Mesenchymal stem cell (in vitro differentiated cells and primary cell): ENCODE measurements at regions not wholly inside any gene's neighbourhood (a gene's known extent, or its start where the extent isn't known, plus 50 kb on each side); places are given as distances from the start of the nearest gene placed in this dataset.

Source experiments
- DNase-seq: peaks from one replicate; pipeline ENCODE4 v3.0.0-alpha.2; 2013
- H2AFZ ChIP-seq: one replicate; pipeline ENCODE4 v1.6.1; 2013; ENCODE audit warnings: low read depth, mild to moderate bottlenecking, control low read depth, inconsistent platforms, low read length, moderate library complexity
- H2AK5ac ChIP-seq: 2 replicates; pipeline ENCODE4 v1.6.1; 2013; ENCODE audit warnings: low read length, moderate library complexity, mild to moderate bottlenecking, inconsistent platforms; ENCODE audit not compliant: severe bottlenecking
- H2BK120ac ChIP-seq: one replicate; pipeline ENCODE4 v1.6.1; 2013; ENCODE audit warnings: low read depth, mild to moderate bottlenecking, inconsistent platforms, low read length, moderate library complexity
- H2BK12ac ChIP-seq, 2 experiments: one replicate each; pipeline ENCODE4 v1.6.1; 2013; ENCODE audit warnings: inconsistent platforms in 2 of 2, low read length in 2 of 2, mild to moderate bottlenecking in 2 of 2, moderate library complexity in 2 of 2, control low read depth in 1 of 2
- H2BK15ac ChIP-seq: one replicate; pipeline ENCODE4 v1.6.1; 2013; ENCODE audit warnings: mild to moderate bottlenecking, low read depth, inconsistent platforms; ENCODE audit not compliant: poor library complexity, severe bottlenecking
- H2BK5ac ChIP-seq: 2 replicates; pipeline ENCODE4 v1.6.1; 2013; ENCODE audit warnings: low read depth, mild to moderate bottlenecking, low read length, control low read depth, inconsistent platforms; ENCODE audit not compliant: poor library complexity, severe bottlenecking
- H3K14ac ChIP-seq, 2 experiments: one replicate each; pipeline ENCODE4 v1.6.1; 2013; ENCODE audit warnings: inconsistent platforms in 2 of 2, low read length in 2 of 2, control low read depth in 1 of 2, mild to moderate bottlenecking in 1 of 2, moderate library complexity in 1 of 2
- H3K18ac ChIP-seq, 2 experiments: one replicate each; pipeline ENCODE4 v1.6.1; 2013; ENCODE audit warnings: inconsistent platforms in 2 of 2, low read length in 2 of 2, control low read depth in 1 of 2, low read depth in 1 of 2, mild to moderate bottlenecking in 1 of 2
- H3K23ac ChIP-seq, 2 experiments: one replicate each; pipeline ENCODE4 v1.6.1; 2013; ENCODE audit warnings: inconsistent platforms in 2 of 2, low read length in 2 of 2, mild to moderate bottlenecking in 2 of 2, moderate library complexity in 2 of 2, control low read depth in 1 of 2
- H3K27ac ChIP-seq: 2 replicates; pipeline ENCODE4 v1.5.1; 2013; ENCODE audit warnings: mild to moderate bottlenecking, moderate library complexity, low read length, control low read depth, inconsistent platforms; ENCODE audit not compliant: poor library complexity, severe bottlenecking
- H3K27me3 ChIP-seq, 2 experiments: 2 replicates each; pipeline versions ENCODE4 v1.6.1 to v1.7.0; 2013; ENCODE audit warnings: low read length in 2 of 2, mild to moderate bottlenecking in 2 of 2, moderate library complexity in 2 of 2, control low read depth in 1 of 2, inconsistent platforms in 1 of 2; ENCODE audit not compliant: control insufficient read depth in 1 of 2, insufficient read depth in 1 of 2
- H3K36me3 ChIP-seq, 2 experiments: 2 replicates each; pipeline versions ENCODE4 v1.6.1 to v1.7.0; 2013; ENCODE audit warnings: low read length in 2 of 2, control low read depth in 1 of 2, inconsistent platforms in 1 of 2, low read depth in 1 of 2, mild to moderate bottlenecking in 1 of 2; ENCODE audit not compliant: insufficient read depth in 2 of 2, control insufficient read depth in 1 of 2
- H3K4ac ChIP-seq, 2 experiments: one replicate each; pipeline ENCODE4 v1.6.1; 2013; ENCODE audit warnings: inconsistent platforms in 2 of 2, low read length in 2 of 2, mild to moderate bottlenecking in 2 of 2, moderate library complexity in 2 of 2, control low read depth in 1 of 2, low read depth in 1 of 2
- H3K4me1 ChIP-seq: 2 replicates; pipeline ENCODE4 v1.6.1; 2013; ENCODE audit warnings: low read depth, low read length, control low read depth; ENCODE audit not compliant: control insufficient read depth, insufficient read depth
- H3K4me2 ChIP-seq: 2 replicates; pipeline ENCODE4 v1.6.1; 2013; ENCODE audit warnings: low read length, mild to moderate bottlenecking, inconsistent platforms; ENCODE audit not compliant: poor library complexity, severe bottlenecking
- H3K4me3 ChIP-seq, 2 experiments: 2 replicates each; pipeline versions ENCODE4 v1.5.1 to v1.7.0; 2013; ENCODE audit warnings: low read length in 2 of 2, mild to moderate bottlenecking in 2 of 2, control low read depth in 1 of 2, low read depth in 1 of 2; ENCODE audit not compliant: insufficient read depth in 1 of 2
- H3K79me1 ChIP-seq: replicated peaks from 2 replicates; pipeline ENCODE4 v1.6.1; 2013; ENCODE audit warnings: mild to moderate bottlenecking, control low read depth, low read length, inconsistent platforms; ENCODE audit not compliant: poor library complexity, severe bottlenecking
- H3K9ac ChIP-seq: 2 replicates; pipeline ENCODE4 v1.7.0; 2013; ENCODE audit warnings: mild to moderate bottlenecking, low read length, moderate library complexity
- H3K9me3 ChIP-seq: 2 replicates; pipeline ENCODE4 v1.7.0; 2013; ENCODE audit warnings: mild to moderate bottlenecking, low read length; ENCODE audit not compliant: control insufficient read depth
- H4K8ac ChIP-seq: one replicate; pipeline ENCODE4 v1.6.1; 2013; ENCODE audit warnings: inconsistent platforms, mild to moderate bottlenecking, low read length, moderate library complexity
- H4K91ac ChIP-seq: one replicate; pipeline ENCODE4 v1.6.1; 2013; ENCODE audit warnings: mild to moderate bottlenecking, low read length, inconsistent platforms
- WGBS: methylation state at CpG from one replicate; pipeline ENCODE4 v1.1.7; 2013; ENCODE audit warnings: mixed read lengths; 5-methylcytosine and 5-hydroxymethylcytosine counted together

DNA sequence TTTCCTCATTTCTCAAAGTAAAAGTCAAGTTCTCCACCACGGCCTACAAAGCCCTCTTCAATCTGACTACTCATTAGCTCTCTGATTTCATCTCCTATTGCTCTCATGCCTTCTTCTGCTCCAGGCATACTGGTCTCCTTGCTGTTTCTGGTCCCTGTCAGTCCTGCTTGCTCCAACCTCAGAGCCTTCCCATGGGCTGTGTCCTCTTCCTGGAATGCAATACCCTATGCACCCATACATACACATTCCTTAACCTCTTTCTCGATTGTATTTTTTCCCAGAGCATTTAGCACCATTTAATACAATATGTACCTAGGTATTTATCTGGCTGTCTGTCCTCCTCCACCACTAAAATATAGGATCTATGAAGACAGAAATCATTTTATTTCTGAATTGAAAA is 385.2 kb downstream of the GASK1B start:
- H2BK5ac ChIP-seq = no peak overlapping the region
- H3K4ac ChIP-seq = no peak overlapping the region
- 62% methylated on average over 2 of the region's 2 CpGs for WGBS
- H2BK15ac ChIP-seq = no peak overlapping the region
- H3K36me3 ChIP-seq = no peaks in the 10 kb centered on the region
- no peak overlapping the region for H3K27ac ChIP-seq
- H3K4me2 ChIP-seq = no peak overlapping the region
- no peaks in the 10 kb centered on the region for H3K27me3 ChIP-seq
- H2AFZ ChIP-seq = no peak overlapping the region
- no peak overlapping the region for H3K4me3 ChIP-seq
- DNase-seq = no peak
- no peak overlapping the region for H4K91ac ChIP-seq
- no peak overlapping the region for H3K18ac ChIP-seq
- H2BK12ac ChIP-seq = no peak overlapping the region
- H3K4me1 ChIP-seq = no peaks in the 10 kb centered on the region
- H2BK120ac ChIP-seq = no peak overlapping the region
- no peak overlapping the region for H2AK5ac ChIP-seq
- no peak overlapping the region for H4K8ac ChIP-seq
- H3K23ac ChIP-seq = no peak overlapping the region
- H3K9me3 ChIP-seq = no peaks in the 10 kb centered on the region
- H3K79me1 ChIP-seq = no peaks in the 10 kb centered on the region
- no peak overlapping the region for H3K14ac ChIP-seq
- no peak overlapping the region for H3K9ac ChIP-seq

DNA sequence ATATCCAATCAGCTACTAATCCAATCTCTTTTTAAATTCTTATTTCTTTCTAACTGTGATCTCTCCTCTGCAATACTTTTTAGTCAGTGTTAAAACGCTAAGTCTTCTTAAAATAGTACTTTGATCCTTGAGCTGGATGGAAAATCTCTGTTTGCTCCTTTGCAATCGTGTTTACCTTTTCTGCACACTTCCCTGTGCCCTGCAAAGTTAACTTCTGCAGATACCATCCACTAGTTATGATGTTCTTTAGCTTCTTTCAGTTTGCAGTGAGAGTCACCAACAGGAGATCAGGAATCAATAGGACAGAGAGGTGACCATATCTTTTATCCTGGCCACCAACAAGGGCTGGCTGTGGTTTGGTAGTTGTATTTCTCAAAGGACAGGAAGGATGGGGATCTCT is 391.5 kb downstream of the GASK1B start:
- no peaks in the 10 kb centered on the region for H3K4me1 ChIP-seq
- H3K36me3 ChIP-seq = no peaks in the 10 kb centered on the region
- H3K14ac ChIP-seq = no peak overlapping the region
- no peak overlapping the region for H3K9ac ChIP-seq
- 71% methylated on average over 1 of the region's 2 CpGs for WGBS
- no peak overlapping the region for H3K27ac ChIP-seq
- no peak overlapping the region for H2BK15ac ChIP-seq
- no peak for DNase-seq
- H3K18ac ChIP-seq = no peak overlapping the region
- no peak overlapping the region for H3K4me2 ChIP-seq
- no peak overlapping the region for H4K91ac ChIP-seq
- no peak overlapping the region for H3K4me3 ChIP-seq
- no peak overlapping the region for H2AK5ac ChIP-seq
- no peaks in the 10 kb centered on the region for H3K79me1 ChIP-seq
- no peak overlapping the region for H2AFZ ChIP-seq
- no peak overlapping the region for H3K4ac ChIP-seq
- H2BK5ac ChIP-seq = no peak overlapping the region
- no peak overlapping the region for H2BK120ac ChIP-seq
- H2BK12ac ChIP-seq = no peak overlapping the region
- H3K27me3 ChIP-seq = no peaks in the 10 kb centered on the region
- no peak overlapping the region for H3K23ac ChIP-seq
- no peaks in the 10 kb centered on the region for H3K9me3 ChIP-seq
- no peak overlapping the region for H4K8ac ChIP-seq

DNA sequence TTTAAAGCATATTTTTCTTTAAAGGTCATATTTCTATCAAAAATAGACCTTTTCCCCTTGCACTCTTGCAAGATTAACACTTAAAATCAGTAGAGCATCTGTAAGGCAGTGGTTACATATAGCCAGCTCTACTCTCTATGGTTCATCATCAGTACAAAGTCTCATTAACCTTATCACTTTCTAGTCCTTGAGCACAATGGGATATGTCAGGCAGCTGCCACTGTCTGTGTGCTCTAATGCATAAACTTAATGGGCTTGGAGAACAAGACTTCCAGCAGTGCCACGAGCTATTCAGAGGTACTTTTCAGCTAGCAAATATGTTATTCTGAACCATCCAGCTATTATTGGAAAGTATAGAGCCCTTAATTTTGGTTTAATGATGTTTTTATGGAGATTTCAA is 393.7 kb downstream of the GASK1B start:
- Histone ChIP-seq H2BK120ac (no peak overlapping the region), H4K91ac (no peak overlapping the region), H2BK15ac (no peak overlapping the region), H2BK12ac (no peak overlapping the region), H3K4me3 (no peak overlapping the region), H3K4me2 (no peak overlapping the region), H3K4ac (no peak overlapping the region), H2BK5ac (no peak overlapping the region), H2AFZ (no peak overlapping the region), H3K14ac (no peak overlapping the region), H3K9me3 (no peaks in the 10 kb centered on the region), H2AK5ac (no peak overlapping the region), H3K79me1 (no peaks in the 10 kb centered on the region), H3K36me3 (no peaks in the 10 kb centered on the region), H4K8ac (no peak overlapping the region), H3K27me3 (no peaks in the 10 kb centered on the region), H3K23ac (no peak overlapping the region), H3K4me1 (no peaks in the 10 kb centered on the region), H3K9ac (no peak overlapping the region), H3K18ac (no peak overlapping the region), H3K27ac (no peak overlapping the region)
- WGBS = no CpG with 5 or more reads among the region's 1 CpG
- no peak for DNase-seq

DNA sequence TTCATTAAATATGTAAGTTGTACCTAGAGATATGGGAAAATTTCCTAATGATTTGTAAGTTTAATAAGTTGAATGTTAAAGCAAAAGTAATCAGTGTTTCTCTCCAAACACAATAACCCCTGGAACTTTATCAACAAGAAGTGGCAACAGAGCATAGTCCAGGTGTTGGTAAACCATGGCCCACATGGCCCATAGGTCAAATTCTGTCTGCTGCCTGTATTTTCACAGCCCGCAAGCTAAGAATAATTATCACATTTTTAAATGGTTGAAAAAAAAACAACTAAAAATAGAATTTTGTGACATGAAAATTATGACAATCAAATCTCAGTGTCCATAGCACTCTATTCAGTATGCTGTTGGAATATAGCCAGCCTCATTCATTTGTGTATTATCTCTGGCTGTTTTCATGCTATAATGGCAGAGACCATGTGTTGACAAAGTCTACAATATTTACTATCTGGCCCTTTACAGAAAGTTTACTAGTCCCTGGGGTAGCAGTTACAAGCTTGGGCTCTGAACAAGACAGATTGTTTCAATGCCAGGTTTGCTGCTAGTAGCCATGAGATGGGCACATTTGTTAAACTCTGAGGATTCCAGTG is 395.8 kb downstream of the GASK1B start:
- no peak for DNase-seq
- H3K9me3 ChIP-seq = no peaks in the 10 kb centered on the region
- H2BK15ac ChIP-seq = no peak overlapping the region
- H3K4ac ChIP-seq = no peak overlapping the region
- no peak overlapping the region for H3K18ac ChIP-seq
- H3K14ac ChIP-seq = no peak overlapping the region
- H3K9ac ChIP-seq = no peak overlapping the region
- H3K27ac ChIP-seq = no peak overlapping the region
- H4K8ac ChIP-seq = no peak overlapping the region
- H2BK120ac ChIP-seq = no peak overlapping the region
- no peak overlapping the region for H2BK12ac ChIP-seq
- no peaks in the 10 kb centered on the region for H3K36me3 ChIP-seq
- H3K27me3 ChIP-seq = no peaks in the 10 kb centered on the region
- no peaks in the 10 kb centered on the region for H3K4me1 ChIP-seq
- H3K23ac ChIP-seq = no peak overlapping the region
- H3K79me1 ChIP-seq = no peaks in the 10 kb centered on the region
- no peak overlapping the region for H3K4me2 ChIP-seq
- no peak overlapping the region for H2BK5ac ChIP-seq
- no CpG with 5 or more reads among the region's 1 CpG for WGBS
- H2AFZ ChIP-seq = no peak overlapping the region
- no peak overlapping the region for H2AK5ac ChIP-seq
- no peak overlapping the region for H4K91ac ChIP-seq
- no peak overlapping the region for H3K4me3 ChIP-seq
